Right cardiac atrium (tissue), 5 donors: ENCODE measurements at regions not wholly inside any gene's neighbourhood (a gene's known extent, or its start where the extent isn't known, plus 50 kb on each side); places are given as distances from the start of the nearest gene placed in this dataset.

Source experiments
- ATAC-seq, 2 donors: fragments of 200-7000 bp; cut with Tn5 transposase; one replicate each; pipeline versions ENCODE4 v1.8.0 to v1.9.1; 2020; ENCODE audit warnings: moderate library complexity in 2 of 2, mild to moderate bottlenecking in 1 of 2
- DNase-seq, 3 donors: peaks; one replicate each; pipeline ENCODE4 v3.0.0-alpha.2; 2020
- H3K27ac ChIP-seq: one replicate; pipeline ENCODE4 v1.5.1; 2013; ENCODE audit warnings: mild to moderate bottlenecking, low read length, control low read depth, moderate library complexity
- H3K27me3 ChIP-seq: one replicate; pipeline ENCODE4 v1.6.1; 2013; ENCODE audit not compliant: control insufficient read depth, insufficient read depth
- H3K4me1 ChIP-seq: one replicate; pipeline ENCODE4 v1.6.1; 2013; ENCODE audit warnings: low read length; ENCODE audit not compliant: control insufficient read depth, insufficient read depth
- H3K4me3 ChIP-seq: one replicate; pipeline ENCODE4 v1.5.1; 2013; ENCODE audit warnings: low read length, control low read depth
- H3K9me3 ChIP-seq: one replicate; pipeline ENCODE4 v1.6.1; 2013; ENCODE audit warnings: low read length; ENCODE audit not compliant: control insufficient read depth
- WGBS: extraction: QIAGEN DNeasy Blood & Tissue Kit; methylation state at CpG from one replicate; pipeline ENCODE4 v1.1.7; 2013; 5-methylcytosine and 5-hydroxymethylcytosine counted together
- intact Hi-C, 4 donors: fragments of 100-400 bp; cut with DNase I; formaldehyde crosslinking; loops; one replicate each; pipeline versions ENCODE4 v1.11.0 to v1.14.0; 2022 to 2023
- donor health status: healthy with polysubstance abuse.
- donor health status: DM: no; HTN: yes; CAD: no.
- donor health status: DM: no; HTN: no; CAD: no.
- donor health status: DM: no; HTN: yes; CAD: no; lungs with severe emphysema.
- donor health status: DM: yes; HTN: yes; CAD: no.

- WGBS = 56% methylated on average over 5 of the region's 5 CpGs
- Histone ChIP-seq H3K27me3 (no peaks in the 10 kb centered on the region), H3K4me1 (no peaks in the 10 kb centered on the region), H3K27ac (no peak overlapping the region), H3K4me3 (no peak overlapping the region), H3K9me3 (no peaks in the 10 kb centered on the region)
- ATAC-seq (peak; percentile 34 to 70), DNase-seq (peak; percentile 52 to 90 (median 67))
- intact Hi-C loops = no loop called here
Observed at GRCh38 chr5:15420201-15420600, 79.8 kb upstream of the FBXL7 start.

GRCh38 chr5:15417156-15417555, 82.8 kb upstream of the FBXL7 start:
- H3K4me3 ChIP-seq = no peak overlapping the region
- WGBS = 95% methylated on average over 3 of the region's 3 CpGs
- no peak for ATAC-seq
- no peak overlapping the region for H3K27ac ChIP-seq
- H3K9me3 ChIP-seq = no peaks in the 10 kb centered on the region
- intact Hi-C loops = no loop called here
- H3K4me1 ChIP-seq = no peaks in the 10 kb centered on the region
- H3K27me3 ChIP-seq = no peaks in the 10 kb centered on the region
- no peak for DNase-seq

DNA sequence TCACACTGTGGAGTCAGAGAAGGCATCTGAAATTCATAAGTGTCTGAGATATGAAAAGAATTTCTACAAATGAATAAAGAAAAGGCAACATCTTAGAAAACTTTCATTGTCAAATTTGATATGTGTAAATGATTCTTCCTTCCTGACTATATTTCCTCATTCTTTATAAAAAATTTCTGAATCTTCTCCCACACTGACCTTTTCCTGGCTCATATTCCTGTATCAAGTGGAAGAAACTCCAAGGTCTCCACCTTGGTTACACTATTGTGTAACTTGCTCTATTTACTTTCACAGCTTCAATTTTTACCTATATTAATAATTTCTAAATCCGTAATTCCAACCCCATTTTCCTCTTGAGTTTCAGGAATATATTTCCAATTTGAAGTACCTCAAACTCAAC, 93.5 kb upstream of the FBXL7 start:
- Histone ChIP-seq H3K9me3 (no peaks in the 10 kb centered on the region), H3K27ac (no peak overlapping the region), H3K4me1 (no peaks in the 10 kb centered on the region), H3K4me3 (no peak overlapping the region), H3K27me3 (no peaks in the 10 kb centered on the region)
- no peak for DNase-seq
- WGBS = 79% methylated on average over 1 of the region's 1 CpG
- intact Hi-C loops = no loop called here
- ATAC-seq = no peak

GRCh38 chr5:15393146-15393545, 106.8 kb upstream of the FBXL7 start:
- WGBS = 94% methylated on average over 1 of the region's 1 CpG
- intact Hi-C loops = no loop called here
- Histone ChIP-seq H3K4me1 (no peaks in the 10 kb centered on the region), H3K9me3 (no peaks in the 10 kb centered on the region), H3K27me3 (no peaks in the 10 kb centered on the region), H3K4me3 (no peak overlapping the region), H3K27ac (no peak overlapping the region)
- DNase-seq = no peak
- no peak for ATAC-seq

GRCh38 chr5:15391704-15392397, 108.1 kb upstream of the FBXL7 start:
- peak in 1 of 3 donors; percentile 40 for DNase-seq
- Histone ChIP-seq H3K9me3 (no peaks in the 10 kb centered on the region), H3K27ac (no peak overlapping the region), H3K27me3 (no peaks in the 10 kb centered on the region), H3K4me1 (no peaks in the 10 kb centered on the region), H3K4me3 (no peak overlapping the region)
- intact Hi-C loops = no loop called here
- WGBS = 49% methylated on average over 12 of the region's 12 CpGs
- peak in 1 of 2 donors; percentile 56 for ATAC-seq

GRCh38 chr5:15388866-15389265, 111.1 kb upstream of the FBXL7 start:
- intact Hi-C loops = no loop called here
- H3K4me3 ChIP-seq = no peak overlapping the region
- H3K4me1 ChIP-seq = no peaks in the 10 kb centered on the region
- no peaks in the 10 kb centered on the region for H3K9me3 ChIP-seq
- H3K27ac ChIP-seq = no peak overlapping the region
- no peak for DNase-seq
- no peaks in the 10 kb centered on the region for H3K27me3 ChIP-seq
- 87% methylated on average over 2 of the region's 2 CpGs for WGBS
- no peak for ATAC-seq

GRCh38 chr5:15387931-15388524, 112.0 kb upstream of the FBXL7 start:
- ATAC-seq (no peak), DNase-seq (no peak)
- Histone ChIP-seq H3K4me3 (no peak overlapping the region), H3K27me3 (no peaks in the 10 kb centered on the region), H3K9me3 (no peaks in the 10 kb centered on the region), H3K27ac (no peak overlapping the region), H3K4me1 (no peaks in the 10 kb centered on the region)
- intact Hi-C loops = no loop called here
- WGBS = 85% methylated on average over 6 of the region's 6 CpGs

GRCh38 chr5:15386122-15386521, 113.9 kb upstream of the FBXL7 start:
- Histone ChIP-seq H3K4me3 (no peak overlapping the region), H3K4me1 (no peaks in the 10 kb centered on the region), H3K27ac (no peak overlapping the region), H3K9me3 (no peaks in the 10 kb centered on the region), H3K27me3 (no peaks in the 10 kb centered on the region)
- 94% methylated on average over 3 of the region's 3 CpGs for WGBS
- intact Hi-C loops = no loop called here
- DNase-seq (no peak), ATAC-seq (no peak)

DNA sequence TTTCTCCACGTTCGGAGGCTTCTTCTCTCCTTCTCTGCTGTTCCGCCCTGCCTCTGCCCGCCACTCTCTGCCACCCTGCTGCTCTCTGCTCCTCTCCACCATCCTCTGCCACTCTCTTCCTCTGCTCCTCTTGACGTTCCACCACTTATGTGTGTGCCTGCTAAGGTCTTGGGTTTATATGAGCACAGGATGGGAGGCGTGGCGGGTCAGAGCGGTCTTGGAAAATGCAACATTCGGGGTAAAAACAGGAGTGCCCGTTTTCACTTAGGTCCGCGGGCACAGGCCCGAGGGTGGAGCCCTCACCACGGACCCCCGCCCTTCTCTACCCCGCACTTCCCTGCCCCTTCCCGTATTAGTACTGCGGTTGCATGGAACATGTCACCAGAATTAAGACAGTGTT, 114.4 kb upstream of the FBXL7 start:
- no peaks in the 10 kb centered on the region for H3K4me1 ChIP-seq
- ATAC-seq (no peak), DNase-seq (no peak)
- H3K27ac ChIP-seq = no peak overlapping the region
- WGBS = 92% methylated on average over 17 of the region's 18 CpGs
- no peaks in the 10 kb centered on the region for H3K27me3 ChIP-seq
- no peak overlapping the region for H3K4me3 ChIP-seq
- intact Hi-C loops = no loop called here
- no peaks in the 10 kb centered on the region for H3K9me3 ChIP-seq

DNA sequence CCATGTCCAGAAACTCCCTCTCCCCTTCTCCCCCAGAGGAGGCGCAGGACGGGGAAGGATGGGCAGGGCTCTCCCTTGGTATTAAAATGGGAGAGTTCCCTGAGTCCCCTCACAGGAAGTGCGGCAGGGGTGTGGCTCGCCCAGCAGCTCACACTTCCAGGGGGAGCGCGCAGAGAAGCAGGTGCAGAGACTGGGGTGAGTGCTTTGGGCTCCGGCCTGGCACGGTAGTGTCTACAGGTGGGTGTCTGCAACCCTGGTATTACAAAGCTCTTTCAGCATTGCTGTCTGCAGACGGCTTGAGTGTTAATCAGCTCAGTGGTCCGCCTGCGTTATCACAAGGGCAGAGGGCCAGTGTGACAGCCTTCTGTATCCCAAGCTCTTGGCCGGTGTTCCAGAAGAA, 114.9 kb upstream of the FBXL7 start:
- Histone ChIP-seq H3K9me3 (no peaks in the 10 kb centered on the region), H3K27ac (no peak overlapping the region), H3K4me3 (no peak overlapping the region), H3K27me3 (no peaks in the 10 kb centered on the region), H3K4me1 (no peaks in the 10 kb centered on the region)
- ATAC-seq (no peak), DNase-seq (peak in 1 of 3 donors; percentile 37)
- intact Hi-C loops = no loop called here
- WGBS = 70% methylated on average over 12 of the region's 12 CpGs

- H3K9me3 ChIP-seq = no peaks in the 10 kb centered on the region
- no peaks in the 10 kb centered on the region for H3K27me3 ChIP-seq
- H3K27ac ChIP-seq = no peak overlapping the region
- DNase-seq = no peak
- 87% methylated on average over 16 of the region's 16 CpGs for WGBS
- no peak for ATAC-seq
- H3K4me1 ChIP-seq = no peaks in the 10 kb centered on the region
- intact Hi-C loops = no loop called here
- H3K4me3 ChIP-seq = no peak overlapping the region
Observed at GRCh38 chr5:15384581-15384980, 115.4 kb upstream of the FBXL7 start.

DNA sequence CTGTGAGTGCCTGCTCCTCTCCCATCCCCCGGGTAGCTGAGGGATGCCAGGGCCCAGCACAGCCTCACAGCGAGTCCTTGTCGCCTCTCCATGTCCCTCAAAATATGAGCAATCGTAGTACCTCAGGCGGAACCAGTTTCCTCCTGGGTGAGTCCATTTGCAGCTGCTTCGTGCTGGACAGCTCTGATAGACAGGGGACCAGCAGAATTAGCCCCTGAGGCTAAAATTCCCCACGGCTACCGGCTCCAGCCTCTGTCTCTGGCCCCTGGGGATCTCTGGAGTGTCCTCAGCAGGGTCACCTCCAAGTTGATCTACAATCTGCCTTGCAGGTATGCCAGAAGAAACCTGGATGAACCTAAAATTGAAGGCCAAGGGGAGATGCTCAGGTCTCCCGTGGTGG, 115.8 kb upstream of the FBXL7 start:
- Histone ChIP-seq H3K4me3 (no peak overlapping the region), H3K9me3 (no peaks in the 10 kb centered on the region), H3K27me3 (no peaks in the 10 kb centered on the region), H3K4me1 (no peaks in the 10 kb centered on the region), H3K27ac (no peak overlapping the region)
- ATAC-seq = no peak
- intact Hi-C loops = no loop called here
- 90% methylated on average over 9 of the region's 9 CpGs for WGBS
- no peak for DNase-seq
